ENCODE measurements at regions not wholly inside any gene's neighbourhood (a gene's known extent, or its start where the extent isn't known, plus 50 kb on each side); places are given as distances from the start of the nearest gene placed in this dataset.

- TF ChIP-seq CTCF (IDR thresholded peaks at IDR 0.05): no peak
- TF ChIP-seq POLR2A (IDR thresholded peaks at IDR 0.05): no peak
Measured at GRCh38 chr10:58457761-58458616, 54.7 kb upstream of the BICC1 start.
